PC-3 (cell line): ENCODE measurements at regions not wholly inside any gene's neighbourhood (a gene's known extent, or its start where the extent isn't known, plus 50 kb on each side); places are given as distances from the start of the nearest gene placed in this dataset.

ENCODE experiments used
- ATAC-seq: fragments of 200-7000 bp; cut with Tn5 transposase; 2 replicates; pipeline ENCODE4 v1.9.1; 2020; ENCODE audit warnings: mild to moderate bottlenecking, moderate library complexity
- BruUV-seq: library from RNA; stranded (reverse); fragments of 400-500 nt; replicated peaks from 2 replicates; lab custom pipeline; 2021; lab: Mats Ljungman, UMichigan
- CTCF ChIA-PET: fragments of 300-600 bp; sonication (Branson Sonifier 250); formaldehyde crosslinking; loops from one replicate; lab custom pipeline; 2022; ENCODE audit warnings: antibody characterized with exemption; lab: Charles Lee
- POLR2A ChIA-PET: fragments of 300-600 bp; sonication (Branson Sonifier 250); formaldehyde crosslinking; loops from one replicate; lab custom pipeline; 2022; ENCODE audit warnings: antibody characterized with exemption; ENCODE audit not compliant: unreplicated experiment; lab: Charles Lee
- DNase-seq: peaks from one replicate; pipeline ENCODE4 v3.0.0-alpha.2; 2015
- H2AFZ ChIP-seq: fragments of 300-600 bp; sonication (generic); 2 replicates; pipeline ENCODE4 v1.6.0; 2016; ENCODE audit warnings: antibody characterized with exemption, low read length
- H3F3A ChIP-seq: fragments of 300-600 bp; sonication (generic); one replicate; pipeline ENCODE4 v1.6.0; 2017; ENCODE audit warnings: antibody characterized with exemption, low read length, control low read depth, mild to moderate bottlenecking; ENCODE audit not compliant: unreplicated experiment
- H3K27ac ChIP-seq: fragments of 300-600 bp; sonication (generic); 2 replicates; pipeline ENCODE4 v1.5.1; 2016; ENCODE audit warnings: mild to moderate bottlenecking, low read length
- H3K27me3 ChIP-seq: fragments of 300-600 bp; sonication (generic); 2 replicates; pipeline ENCODE4 v1.6.1; 2016; ENCODE audit warnings: low read length, mixed read lengths
- H3K36me3 ChIP-seq: fragments of 300-600 bp; sonication (generic); 2 replicates; pipeline ENCODE4 v1.6.1; 2016; ENCODE audit warnings: low read depth, mixed run types, low read length, mixed read lengths
- H3K4me1 ChIP-seq: fragments of 300-600 bp; sonication (generic); 2 replicates; pipeline ENCODE4 v1.5.1; 2016; ENCODE audit warnings: low read length; ENCODE audit not compliant: insufficient read depth
- H3K4me2 ChIP-seq: fragments of 300-600 bp; sonication (generic); 2 replicates; pipeline ENCODE4 v1.6.0; 2016; ENCODE audit warnings: low read length
- H3K4me3 ChIP-seq: fragments of 300-600 bp; sonication (generic); 2 replicates; pipeline ENCODE4 v1.5.1; 2016; ENCODE audit warnings: mild to moderate bottlenecking, low read length, mixed read lengths
- H3K79me2 ChIP-seq: fragments of 300-600 bp; sonication (generic); 2 replicates; pipeline ENCODE4 v1.6.1; 2017; ENCODE audit warnings: low read length, mixed read lengths
- H3K9ac ChIP-seq: fragments of 300-600 bp; sonication (generic); 2 replicates; pipeline ENCODE4 v1.6.0; 2016; ENCODE audit warnings: mild to moderate bottlenecking, low read length
- H3K9me2 ChIP-seq: fragments of 300-600 bp; sonication (generic); replicated peaks from 2 replicates; pipeline ENCODE4 v1.6.1; 2016; ENCODE audit warnings: mixed run types, low read length, mixed read lengths
- H3K9me3 ChIP-seq: fragments of 300-600 bp; sonication (generic); 2 replicates; pipeline ENCODE4 v1.6.1; 2016; ENCODE audit warnings: low read length, mixed read lengths
- H4K20me1 ChIP-seq: fragments of 300-600 bp; sonication (generic); 2 replicates; pipeline ENCODE4 v1.6.1; 2016; ENCODE audit warnings: low read length, mixed read lengths
- CTCF ChIP-seq: fragments of 300-600 bp; sonication (generic); conservative IDR thresholded peaks from 2 replicates; pipeline ENCODE4 v1.5.1; 2017; ENCODE audit warnings: antibody characterized with exemption, low read depth, mild to moderate bottlenecking, low read length
- EZH2 ChIP-seq: fragments of 300-600 bp; sonication (generic); IDR thresholded peaks from one replicate; pipeline ENCODE4 v1.6.1; 2017; ENCODE audit warnings: antibody characterized with exemption, mild to moderate bottlenecking, low read length; ENCODE audit not compliant: unreplicated experiment
- EZH2phosphoT487 ChIP-seq: fragments of 300-600 bp; sonication (generic); IDR thresholded peaks from 2 replicates; pipeline ENCODE4 v1.6.1; 2018; ENCODE audit warnings: mild to moderate bottlenecking, antibody characterized with exemption, low read length, borderline replicate concordance
- intact Hi-C: fragments of 100-400 bp; cut with micrococcal nuclease; formaldehyde crosslinking; loops from 2 replicates; pipeline ENCODE4 v1.9.0; 2023

GRCh38 chr5:3993856-3994473 is 398.3 kb downstream of the IRX1 start:
- Histone ChIP-seq H3K4me1 (no peaks in the 10 kb centered on the region), H3K27ac (no peak overlapping the region), H2AFZ (no peak overlapping the region), H4K20me1 (no peaks in the 10 kb centered on the region), H3K27me3 (no peaks in the 10 kb centered on the region), H3K4me2 (no peak overlapping the region), H3K9me3 (peaks cover 18% of the 10 kb centered on the region; the same call in 1 of the 2 replicates), H3K36me3 (no peaks in the 10 kb centered on the region), H3K9ac (no peak overlapping the region), H3F3A (no peaks in the 10 kb centered on the region), H3K4me3 (no peak overlapping the region), H3K79me2 (no peaks in the 10 kb centered on the region), H3K9me2 (no peaks in the 10 kb centered on the region)
- no peak for DNase-seq
- BruUV-seq: no TSS peak
- CTCF ChIA-PET: no interaction called here
- POLR2A ChIA-PET: no interaction called here
- TF ChIP-seq EZH2: no peak
- no peak for TF ChIP-seq CTCF
- TF ChIP-seq EZH2phosphoT487: no peak
- no peak for ATAC-seq
- intact Hi-C loops: no loop called here

GRCh38 chr5:3994628-3995027 is 399.0 kb downstream of the IRX1 start:
- no peaks in the 10 kb centered on the region for H3K9me2 ChIP-seq
- BruUV-seq: no TSS peak
- H3K27me3 ChIP-seq: no peaks in the 10 kb centered on the region
- no peak overlapping the region for H2AFZ ChIP-seq
- H3K4me2 ChIP-seq: no peak overlapping the region
- H3K79me2 ChIP-seq: no peaks in the 10 kb centered on the region
- TF ChIP-seq CTCF: no peak
- TF ChIP-seq EZH2phosphoT487: no peak
- no peak for TF ChIP-seq EZH2
- no peaks in the 10 kb centered on the region for H3K36me3 ChIP-seq
- no peak overlapping the region for H3K4me3 ChIP-seq
- CTCF ChIA-PET: no interaction called here
- no peaks in the 10 kb centered on the region for H3K4me1 ChIP-seq
- no peaks in the 10 kb centered on the region for H4K20me1 ChIP-seq
- DNase-seq (no peak), ATAC-seq (no peak)
- POLR2A ChIA-PET: no interaction called here
- H3F3A ChIP-seq: no peaks in the 10 kb centered on the region
- H3K9ac ChIP-seq: no peak overlapping the region
- intact Hi-C loops: no loop called here
- peaks cover 23% of the 10 kb centered on the region; the same call in 1 of the 2 replicates for H3K9me3 ChIP-seq
- H3K27ac ChIP-seq: no peak overlapping the region

GRCh38 chr5:3995954-3996619 is 400.5 kb downstream of the IRX1 start:
- H3K4me2 ChIP-seq: no peak overlapping the region

More at GRCh38 chr5:3995954-3996619, 400.5 kb downstream of the IRX1 start:
- Histone ChIP-seq H3K9ac (no peak overlapping the region), H3K27me3 (no peaks in the 10 kb centered on the region), H3K79me2 (no peaks in the 10 kb centered on the region), H3F3A (no peaks in the 10 kb centered on the region), H4K20me1 (no peaks in the 10 kb centered on the region), H3K4me3 (no peak overlapping the region), H3K4me1 (no peaks in the 10 kb centered on the region), H3K9me2 (no peaks in the 10 kb centered on the region), H3K36me3 (no peaks in the 10 kb centered on the region), H3K27ac (no peak overlapping the region), H3K9me3 (peaks cover 23% of the 10 kb centered on the region; the same call in 1 of the 2 replicates), H2AFZ (no peak overlapping the region)
- BruUV-seq: no TSS peak
- no peak for DNase-seq
- no peak for TF ChIP-seq EZH2phosphoT487
- POLR2A ChIA-PET: no interaction called here
- CTCF ChIA-PET: no interaction called here
- intact Hi-C loops: no loop called here
- ATAC-seq: no peak
